ENCODE measurements at regions not wholly inside any gene's neighbourhood (a gene's known extent, or its start where the extent isn't known, plus 50 kb on each side); places are given as distances from the start of the nearest gene placed in this dataset.
"Not testable (repeated sequence)": the region's sequence is repeated elsewhere in the genome, so short reads cannot be mapped to it uniquely, and the experiment has no call there.

GRCh38 chr7:17093461-17093860 lies 205.0 kb upstream of the AHR start:
- ATAC-seq (no peak), DNase-seq (no peak)
- Mint-ChIP-seq H3K36me3 (ENCODE audit: low read depth) (no peaks in the 10 kb centered on the region), H3K4me3 (no peak overlapping the region), H3K27me3 (peaks cover 2% of the 10 kb centered on the region), H3K9me3 (no peaks in the 10 kb centered on the region), H3K4me1 (peaks cover 16% of the 10 kb centered on the region), H3K27ac (no peak overlapping the region)

- DNase-seq: no peak
Measured at GRCh38 chr7:17094963-17095574, 203.4 kb upstream of the AHR start.

GRCh38 chr7:17095931-17096330 lies 202.5 kb upstream of the AHR start:
- Mint-ChIP-seq H3K9me3 (no peaks in the 10 kb centered on the region), H3K27me3 (peaks cover 2% of the 10 kb centered on the region), H3K36me3 (ENCODE audit: low read depth) (no peaks in the 10 kb centered on the region), H3K4me1 (peaks cover 16% of the 10 kb centered on the region), H3K4me3 (no peak overlapping the region), H3K27ac (no peak overlapping the region)
- no peak for ATAC-seq
- DNase-seq: no peak

More at GRCh38 chr7:17094963-17095574, 203.4 kb upstream of the AHR start:
- H3K27me3 Mint-ChIP-seq: peaks cover 2% of the 10 kb centered on the region
- H3K4me1 Mint-ChIP-seq: peaks cover 16% of the 10 kb centered on the region
- no peak for ATAC-seq
- H3K27ac Mint-ChIP-seq: no peak overlapping the region
- H3K36me3 Mint-ChIP-seq (ENCODE audit: low read depth): no peaks in the 10 kb centered on the region
- H3K9me3 Mint-ChIP-seq: no peaks in the 10 kb centered on the region
- H3K4me3 Mint-ChIP-seq: no peak overlapping the region

- peaks cover 4% of the 10 kb centered on the region for H3K9me3 Mint-ChIP-seq
- DNase-seq (no peak), ATAC-seq (no peak)
- H3K27ac Mint-ChIP-seq: no peak overlapping the region
- H3K36me3 Mint-ChIP-seq (ENCODE audit: low read depth): no peaks in the 10 kb centered on the region
- H3K4me1 Mint-ChIP-seq: peaks cover 16% of the 10 kb centered on the region
- H3K4me3 Mint-ChIP-seq: no peak overlapping the region
- peaks cover 2% of the 10 kb centered on the region for H3K27me3 Mint-ChIP-seq
Measured at GRCh38 chr7:17097668-17098297, 200.7 kb upstream of the AHR start.

- H3K27ac Mint-ChIP-seq: no peak overlapping the region
Measured at GRCh38 chr7:17098515-17098914, 199.9 kb upstream of the AHR start.

GRCh38 chr7:17099083-17099973 lies 199.1 kb upstream of the AHR start:
- Mint-ChIP-seq H3K4me1 (peaks cover 16% of the 10 kb centered on the region), H3K36me3 (ENCODE audit: low read depth) (no peaks in the 10 kb centered on the region), H3K9me3 (peaks cover 4% of the 10 kb centered on the region), H3K4me3 (no peak overlapping the region), H3K27me3 (peaks cover 2% of the 10 kb centered on the region), H3K27ac (no peak overlapping the region)
- no peak for DNase-seq
- no peak for ATAC-seq

More at GRCh38 chr7:17098515-17098914, 199.9 kb upstream of the AHR start:
- Mint-ChIP-seq H3K4me3 (no peak overlapping the region), H3K9me3 (peaks cover 4% of the 10 kb centered on the region), H3K36me3 (ENCODE audit: low read depth) (no peaks in the 10 kb centered on the region), H3K27me3 (peaks cover 2% of the 10 kb centered on the region), H3K4me1 (peaks cover 16% of the 10 kb centered on the region)
- ATAC-seq (no peak), DNase-seq (no peak)

GRCh38 chr7:17099974-17100509 lies 198.4 kb upstream of the AHR start:
- not testable (repeated sequence) for H3K36me3 Mint-ChIP-seq (ENCODE audit: low read depth); H3K27me3 Mint-ChIP-seq; H3K4me3 Mint-ChIP-seq; H3K27ac Mint-ChIP-seq; ATAC-seq; DNase-seq; H3K9me3 Mint-ChIP-seq
- H3K4me1 Mint-ChIP-seq: peaks cover 16% of the 10 kb centered on the region

GRCh38 chr7:17101207-17101696 lies 197.2 kb upstream of the AHR start:
- H3K27me3 Mint-ChIP-seq: no peaks in the 10 kb centered on the region
- H3K9me3 Mint-ChIP-seq: peaks cover 4% of the 10 kb centered on the region
- H3K36me3 Mint-ChIP-seq (ENCODE audit: low read depth): no peaks in the 10 kb centered on the region
- peaks cover 16% of the 10 kb centered on the region for H3K4me1 Mint-ChIP-seq
- H3K27ac Mint-ChIP-seq: no peak overlapping the region
- no peak overlapping the region for H3K4me3 Mint-ChIP-seq
- DNase-seq (no peak), ATAC-seq (no peak)

GRCh38 chr7:17103170-17103569 lies 195.3 kb upstream of the AHR start:
- Mint-ChIP-seq H3K9me3 (peaks cover 4% of the 10 kb centered on the region), H3K27ac (no peak overlapping the region), H3K27me3 (no peaks in the 10 kb centered on the region), H3K36me3 (ENCODE audit: low read depth) (no peaks in the 10 kb centered on the region), H3K4me3 (no peak overlapping the region), H3K4me1 (peaks cover 1% of the 10 kb centered on the region)
- no peak for DNase-seq
- no peak for ATAC-seq

- ATAC-seq (no peak), DNase-seq (no peak)
- H3K4me1 Mint-ChIP-seq: no peaks in the 10 kb centered on the region
- peaks cover 4% of the 10 kb centered on the region for H3K9me3 Mint-ChIP-seq
- no peaks in the 10 kb centered on the region for H3K36me3 Mint-ChIP-seq (ENCODE audit: low read depth)
- H3K4me3 Mint-ChIP-seq: no peak overlapping the region
- no peak overlapping the region for H3K27ac Mint-ChIP-seq
- no peaks in the 10 kb centered on the region for H3K27me3 Mint-ChIP-seq
Measured at GRCh38 chr7:17103984-17104383, 194.5 kb upstream of the AHR start.

GRCh38 chr7:17104419-17104818 lies 194.0 kb upstream of the AHR start:
- Mint-ChIP-seq H3K27ac (no peak overlapping the region), H3K4me1 (no peaks in the 10 kb centered on the region), H3K36me3 (ENCODE audit: low read depth) (no peaks in the 10 kb centered on the region), H3K4me3 (no peak overlapping the region), H3K27me3 (no peaks in the 10 kb centered on the region), H3K9me3 (peaks cover 4% of the 10 kb centered on the region)
- ATAC-seq: no peak
- DNase-seq: no peak

GRCh38 chr7:17105701-17106100 lies 192.8 kb upstream of the AHR start:
- Mint-ChIP-seq H3K9me3 (peaks cover 4% of the 10 kb centered on the region), H3K4me3 (no peak overlapping the region), H3K36me3 (ENCODE audit: low read depth) (no peaks in the 10 kb centered on the region), H3K27me3 (no peaks in the 10 kb centered on the region), H3K4me1 (no peaks in the 10 kb centered on the region), H3K27ac (no peak overlapping the region)
- ATAC-seq (no peak), DNase-seq (no peak)

- DNase-seq (no peak), ATAC-seq (no peak)
- H3K4me1 Mint-ChIP-seq: no peaks in the 10 kb centered on the region
- H3K9me3 Mint-ChIP-seq: no peaks in the 10 kb centered on the region
- no peak overlapping the region for H3K4me3 Mint-ChIP-seq
- H3K36me3 Mint-ChIP-seq (ENCODE audit: low read depth): no peaks in the 10 kb centered on the region
- no peaks in the 10 kb centered on the region for H3K27me3 Mint-ChIP-seq
- H3K27ac Mint-ChIP-seq: no peak overlapping the region
Measured at GRCh38 chr7:17108049-17108584, 190.3 kb upstream of the AHR start.

- no peaks in the 10 kb centered on the region for H3K9me3 Mint-ChIP-seq
- H3K27me3 Mint-ChIP-seq: no peaks in the 10 kb centered on the region
- no peaks in the 10 kb centered on the region for H3K36me3 Mint-ChIP-seq (ENCODE audit: low read depth)
- no peaks in the 10 kb centered on the region for H3K4me1 Mint-ChIP-seq
- ATAC-seq: no peak
- H3K4me3 Mint-ChIP-seq: no peak overlapping the region
- H3K27ac Mint-ChIP-seq: no peak overlapping the region
- DNase-seq: no peak
Measured at GRCh38 chr7:17109020-17109419, 189.4 kb upstream of the AHR start.

All from activated naive CD8-positive, alpha-beta T cell treated with anti-CD3 and anti-CD28 coated beads, Interleukin-2, amount 50 U/mL, for 24 hours (primary cell).